SK-N-SH (cell line): ENCODE measurements at regions not wholly inside any gene's neighbourhood (a gene's known extent, or its start where the extent isn't known, plus 50 kb on each side); places are given as distances from the start of the nearest gene placed in this dataset.

Experiments
- CTCF ChIA-PET: fragments of 300-600, 350-600 bp; formaldehyde crosslinking; extraction: SDS; loops from one replicate; lab custom pipeline; 2021; lab: Yijun Ruan, JAX
- POLR2A ChIA-PET: fragments of 350-600 bp; sonication (Branson Sonifier 250); formaldehyde crosslinking; extraction: SDS; loops from one replicate; lab custom pipeline; 2020; ENCODE audit warnings: antibody characterized with exemption, inconsistent platforms; lab: Yijun Ruan, JAX
- DNase-seq: peaks from one replicate; pipeline ENCODE4 v3.0.0; 2012
- H2AFZ ChIP-seq: fragments of 200-600 bp; sonication (generic); 2 replicates; pipeline ENCODE4 v1.8.1; 2016; ENCODE audit warnings: antibody characterized with exemption, mild to moderate bottlenecking, low read depth
- H3F3A ChIP-seq: fragments of 200-600 bp; sonication (generic); replicated peaks from 2 replicates; pipeline ENCODE3; 2016; ENCODE audit warnings: antibody characterized with exemption, mild to moderate bottlenecking; ENCODE audit not compliant: insufficient read depth
- H3K27ac ChIP-seq, 2 experiments: fragments of 200-500 bp in 1 of 2; fragments of 200-600 bp in 1 of 2; sonication (Bioruptor generic) in 1 of 2; sonication (generic), shearing (Covaris generic) in 1 of 2; 2 replicates each; pipeline versions ENCODE4 v1.5.1 to v1.6.1; 2014 to 2016; ENCODE audit warnings: low read depth in 2 of 2, inconsistent platforms in 1 of 2, low read length in 1 of 2, mild to moderate bottlenecking in 1 of 2, mixed read lengths in 1 of 2
- H3K27me3 ChIP-seq: fragments of 200-600 bp; sonication (generic), shearing (Covaris generic); 2 replicates; pipeline ENCODE4 v1.6.1; 2016; ENCODE audit warnings: mixed run types; ENCODE audit not compliant: insufficient read depth
- H3K36me3 ChIP-seq, 2 experiments: fragments of 200-500 bp in 1 of 2; fragments of 200-600 bp in 1 of 2; sonication (Bioruptor generic) in 1 of 2; sonication (generic) in 1 of 2; replicated peaks in 1 of 2; 2 replicates each; pipeline versions ENCODE3 to v1.5.1; 2014 to 2016; ENCODE audit warnings: low read length in 1 of 2, mild to moderate bottlenecking in 1 of 2; ENCODE audit not compliant: insufficient read depth in 2 of 2, control insufficient read depth in 1 of 2
- H3K4me1 ChIP-seq, 2 experiments: fragments of 200-500 bp in 1 of 2; fragments of 200-600 bp in 1 of 2; sonication (Bioruptor generic) in 1 of 2; sonication (generic), shearing (Covaris generic) in 1 of 2; 2 replicates each; pipeline versions ENCODE4 v1.5.1 to v1.6.1; 2014 to 2016; ENCODE audit warnings: low read depth in 1 of 2, low read length in 1 of 2, mixed run types in 1 of 2; ENCODE audit not compliant: insufficient read depth in 2 of 2, control insufficient read depth in 1 of 2
- H3K4me2 ChIP-seq: fragments of 200-600 bp; sonication (generic), shearing (Covaris generic); 2 replicates; pipeline ENCODE4 v1.6.1; 2017; ENCODE audit warnings: mixed run types
- H3K4me3 ChIP-seq, 2 experiments: fragments of 200-500 bp in 1 of 2; fragments of 200-600 bp in 1 of 2; sonication (Bioruptor generic) in 1 of 2; sonication (generic), shearing (Covaris generic) in 1 of 2; 2 replicates each; pipeline versions ENCODE4 v1.5.1 to v1.8.1; 2014 to 2016; ENCODE audit warnings: low read depth in 2 of 2, inconsistent platforms in 1 of 2, low read length in 1 of 2, mild to moderate bottlenecking in 1 of 2, mixed read lengths in 1 of 2, moderate library complexity in 1 of 2
- H3K79me2 ChIP-seq: fragments of 200-600 bp; sonication (generic); 2 replicates; pipeline ENCODE4 v1.8.1; 2017; ENCODE audit warnings: mild to moderate bottlenecking; ENCODE audit not compliant: insufficient read depth
- H3K9ac ChIP-seq: fragments of 200-600 bp; sonication (generic); 2 replicates; pipeline ENCODE4 v1.6.1; 2017; ENCODE audit warnings: mixed run types
- H3K9me2 ChIP-seq: fragments of 200-600 bp; sonication (generic); 2 replicates; pipeline ENCODE4 v1.6.1; 2017; ENCODE audit warnings: mixed run types
- H3K9me3 ChIP-seq: fragments of 200-600 bp; sonication (generic); 2 replicates; pipeline ENCODE4 v1.6.1; 2017; ENCODE audit warnings: mixed run types, mild to moderate bottlenecking, moderate library complexity
- H4K20me1 ChIP-seq: fragments of 200-600 bp; sonication (generic); 2 replicates; pipeline ENCODE4 v1.6.1; 2017; ENCODE audit warnings: mild to moderate bottlenecking, mixed run types; ENCODE audit not compliant: insufficient read depth
- CHD2 ChIP-seq: fragments of 150-350 bp; IDR thresholded peaks from 2 replicates; pipeline ENCODE4 v1.6.1; 2018; ENCODE audit warnings: low read length; ENCODE audit not compliant: partially characterized antibody
- CTCF ChIP-seq: fragments of 200-600 bp; sonication (generic); IDR thresholded peaks from 2 replicates; pipeline ENCODE4 v1.6.1; 2017; ENCODE audit warnings: antibody characterized with exemption, mild to moderate bottlenecking, moderate library complexity
- ELF1 ChIP-seq: IDR thresholded peaks from 2 replicates; pipeline ENCODE4 v1.4.0; 2012
- EZH2phosphoT487 ChIP-seq: fragments of 200-600 bp; sonication (generic); IDR thresholded peaks from 2 replicates; pipeline ENCODE4 v1.6.1; 2017; ENCODE audit warnings: low read depth, mixed run types, mild to moderate bottlenecking, antibody characterized with exemption, moderate library complexity, borderline replicate concordance
- JUND ChIP-seq: IDR thresholded peaks from 2 replicates; pipeline ENCODE4 v1.4.0; 2012
- MAX ChIP-seq: IDR thresholded peaks from 2 replicates; pipeline ENCODE4 v1.4.0; 2012; ENCODE audit warnings: low read depth
- MEF2A ChIP-seq: IDR thresholded peaks from 2 replicates; pipeline ENCODE4 v1.4.0; 2012; ENCODE audit warnings: low read depth, borderline replicate concordance
- POLR2AphosphoS5 ChIP-seq: IDR thresholded peaks from 2 replicates; pipeline ENCODE4 v1.6.1; 2012; ENCODE audit warnings: low read depth, low read length
- RAD21 ChIP-seq: IDR thresholded peaks from 2 replicates; pipeline ENCODE4 v1.6.1; 2012; ENCODE audit warnings: mild to moderate bottlenecking, low read length
- RFX5 ChIP-seq: IDR thresholded peaks from 2 replicates; pipeline ENCODE4 v1.6.1; 2012; ENCODE audit warnings: mild to moderate bottlenecking, improper control_type of control experiment, low read length
- RXRA ChIP-seq: IDR thresholded peaks from 2 replicates; pipeline ENCODE4 v1.4.0; 2012; ENCODE audit warnings: low read depth, mild to moderate bottlenecking, borderline replicate concordance
- SIN3A ChIP-seq: IDR thresholded peaks from 2 replicates; pipeline ENCODE4 v1.6.1; 2012; ENCODE audit warnings: low read depth, mild to moderate bottlenecking, low read length, moderate library complexity, borderline replicate concordance
- USF1 ChIP-seq: IDR thresholded peaks from 2 replicates; pipeline ENCODE4 v1.4.0; 2012; ENCODE audit warnings: low read depth, borderline replicate concordance
- YY1 ChIP-seq: IDR thresholded peaks from 2 replicates; pipeline ENCODE4 v1.4.0; 2012; ENCODE audit warnings: low read depth, mild to moderate bottlenecking
- WGBS: methylation state at CpG from one replicate; pipeline ENCODE4 v1.1.6; 2017; ENCODE audit warnings: low lambda C conversion rate; 5-methylcytosine and 5-hydroxymethylcytosine counted together
- TF ChIP-seq, protein P1 (sequence below): IDR thresholded peaks from 2 replicates; pipeline ENCODE4; 2012
- TF ChIP-seq, protein P2 (sequence below): IDR thresholded peaks from 2 replicates; pipeline ENCODE4 v1.4.0; 2012; ENCODE audit warnings: low read depth, borderline replicate concordance

DNA sequence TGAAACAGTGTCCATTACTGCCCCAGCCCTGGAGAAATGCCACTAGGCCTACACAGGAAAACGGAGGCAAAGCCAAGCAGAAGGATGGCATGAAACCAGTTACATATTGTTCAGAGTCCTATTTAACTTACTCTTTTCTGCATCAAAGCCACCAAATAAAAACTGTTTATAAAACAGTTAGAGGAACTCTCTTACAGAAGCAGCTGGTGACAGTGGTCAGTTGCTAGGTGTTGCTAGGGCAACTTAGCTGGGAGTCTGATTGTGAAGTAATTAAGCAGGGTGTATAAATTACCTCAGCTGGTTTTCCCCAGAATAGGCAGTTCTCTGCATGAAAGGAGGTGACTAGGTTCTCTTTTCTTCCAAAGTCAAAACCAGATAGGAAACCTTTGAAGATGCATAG is 115.6 kb upstream of the ZBED5 start (continued):
- TF ChIP-seq, protein P1, sequence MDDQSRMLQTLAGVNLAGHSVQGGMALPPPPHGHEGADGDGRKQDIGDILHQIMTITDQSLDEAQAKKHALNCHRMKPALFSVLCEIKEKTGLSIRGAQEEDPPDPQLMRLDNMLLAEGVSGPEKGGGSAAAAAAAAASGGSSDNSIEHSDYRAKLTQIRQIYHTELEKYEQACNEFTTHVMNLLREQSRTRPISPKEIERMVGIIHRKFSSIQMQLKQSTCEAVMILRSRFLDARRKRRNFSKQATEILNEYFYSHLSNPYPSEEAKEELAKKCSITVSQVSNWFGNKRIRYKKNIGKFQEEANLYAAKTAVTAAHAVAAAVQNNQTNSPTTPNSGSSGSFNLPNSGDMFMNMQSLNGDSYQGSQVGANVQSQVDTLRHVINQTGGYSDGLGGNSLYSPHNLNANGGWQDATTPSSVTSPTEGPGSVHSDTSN, result no peak
- no peak for TF ChIP-seq MAX
- no peak for TF ChIP-seq POLR2AphosphoS5
- TF ChIP-seq EZH2phosphoT487, result no peak

DNA sequence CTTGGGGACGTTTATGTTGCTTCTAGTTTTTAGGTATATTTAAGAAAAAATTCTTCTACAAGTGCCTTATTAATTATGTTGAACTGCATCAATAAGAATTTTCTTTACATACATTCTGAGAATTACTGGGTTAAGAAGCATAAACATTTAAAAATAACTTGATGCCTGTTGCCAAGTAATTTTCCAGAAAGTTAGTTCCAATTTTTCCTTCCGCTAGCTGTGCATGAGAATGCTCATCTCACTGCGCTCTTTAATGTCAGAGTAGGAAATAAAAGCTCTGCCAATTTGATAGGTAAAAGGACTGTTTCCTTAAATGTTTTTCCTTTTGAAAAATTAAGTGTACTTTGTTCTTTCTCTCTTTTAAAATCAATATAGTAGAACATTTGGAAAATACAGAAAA is 113.1 kb upstream of the ZBED5 start:
- Histone ChIP-seq H3K79me2 (no peaks in the 10 kb centered on the region), H3K27me3 (no peaks in the 10 kb centered on the region), H3F3A (no peaks in the 10 kb centered on the region), H3K36me3 (no peaks in the 10 kb centered on the region), H3K4me3 (no peak overlapping the region), H4K20me1 (no peaks in the 10 kb centered on the region), H3K4me2 (no peak overlapping the region), H3K9ac (no peak overlapping the region), H3K27ac (no peak overlapping the region)
- ChIA-PET POLR2A (no interaction called here), CTCF (interaction anchor here (1.5 kb wide), 1 partner anchor 10 kb away, joined by 6 read pairs; no protein-coding TSS in a partner anchor)
- WGBS, result 63% methylated on average over 3 of the region's 3 CpGs
- no peak for DNase-seq
- TF ChIP-seq, protein P2, sequence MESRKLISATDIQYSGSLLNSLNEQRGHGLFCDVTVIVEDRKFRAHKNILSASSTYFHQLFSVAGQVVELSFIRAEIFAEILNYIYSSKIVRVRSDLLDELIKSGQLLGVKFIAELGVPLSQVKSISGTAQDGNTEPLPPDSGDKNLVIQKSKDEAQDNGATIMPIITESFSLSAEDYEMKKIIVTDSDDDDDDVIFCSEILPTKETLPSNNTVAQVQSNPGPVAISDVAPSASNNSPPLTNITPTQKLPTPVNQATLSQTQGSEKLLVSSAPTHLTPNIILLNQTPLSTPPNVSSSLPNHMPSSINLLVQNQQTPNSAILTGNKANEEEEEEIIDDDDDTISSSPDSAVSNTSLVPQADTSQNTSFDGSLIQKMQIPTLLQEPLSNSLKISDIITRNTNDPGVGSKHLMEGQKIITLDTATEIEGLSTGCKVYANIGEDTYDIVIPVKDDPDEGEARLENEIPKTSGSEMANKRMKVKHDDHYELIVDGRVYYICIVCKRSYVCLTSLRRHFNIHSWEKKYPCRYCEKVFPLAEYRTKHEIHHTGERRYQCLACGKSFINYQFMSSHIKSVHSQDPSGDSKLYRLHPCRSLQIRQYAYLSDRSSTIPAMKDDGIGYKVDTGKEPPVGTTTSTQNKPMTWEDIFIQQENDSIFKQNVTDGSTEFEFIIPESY, result no peak
- TF ChIP-seq CTCF (no peak), RXRA (no peak), MAX (no peak)
- TF ChIP-seq, all 33 proteins: peak for 0
- Histone ChIP-seq H3K9me2 (no peaks in the 10 kb centered on the region), H2AFZ (no peak overlapping the region), H3K9me3 (no peaks in the 10 kb centered on the region), H3K4me1 (peaks cover 0 to 7% of the 10 kb centered on the region in 2 experiments; a peak in 1 of 4 replicates)

DNA sequence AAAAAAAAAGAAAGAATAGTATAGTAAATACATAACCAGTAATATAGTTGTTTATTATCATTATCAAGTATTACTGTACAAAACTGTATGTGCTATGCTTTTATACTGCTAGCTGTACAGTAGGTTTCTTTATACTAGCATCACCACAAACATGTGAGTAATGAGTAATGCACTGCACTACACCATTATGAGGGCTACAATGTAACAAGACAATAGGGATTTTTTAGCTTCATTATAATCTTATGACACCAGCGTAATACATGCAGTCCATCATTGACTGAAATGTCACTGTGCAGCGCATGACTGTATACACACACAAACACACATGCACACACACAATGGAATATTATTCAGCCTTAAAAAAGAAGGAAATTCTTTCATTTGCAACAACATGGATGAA is 111.5 kb upstream of the ZBED5 start:
- CTCF ChIA-PET, result interaction anchor here (1.7 kb wide), 1 partner anchor 35 kb away, joined by 4 read pairs; no protein-coding TSS in a partner anchor
- POLR2A ChIA-PET, result no interaction called here
- no peaks in the 10 kb centered on the region for H3K79me2 ChIP-seq
- no peak overlapping the region for H3K4me2 ChIP-seq
- no peak for DNase-seq
- no peaks in the 10 kb centered on the region for H3K27me3 ChIP-seq
- no peak overlapping the region for H2AFZ ChIP-seq
- H3F3A ChIP-seq, result no peaks in the 10 kb centered on the region
- H3K9me3 ChIP-seq, result no peaks in the 10 kb centered on the region
- H3K9me2 ChIP-seq, result no peaks in the 10 kb centered on the region
- H3K9ac ChIP-seq, result no peak overlapping the region
- H3K4me3 ChIP-seq, result no peak overlapping the region
- 77% methylated on average over 2 of the region's 2 CpGs for WGBS
- H3K36me3 ChIP-seq, result no peaks in the 10 kb centered on the region
- no peaks in the 10 kb centered on the region for H4K20me1 ChIP-seq
- peaks cover 0 to 6% of the 10 kb centered on the region in 2 experiments; a peak in 1 of 4 replicates for H3K4me1 ChIP-seq
- H3K27ac ChIP-seq, result no peak overlapping the region
- TF ChIP-seq YY1 (no peak), MEF2A (no peak), JUND (no peak), RAD21 (no peak), CHD2 (no peak), USF1 (no peak), RFX5 (no peak), ELF1 (no peak), CTCF (no peak), SIN3A (no peak)
- TF ChIP-seq, protein P1, result no peak
